ENCODE measurements at regions not wholly inside any gene's neighbourhood (a gene's known extent, or its start where the extent isn't known, plus 50 kb on each side); places are given as distances from the start of the nearest gene placed in this dataset.

- no peaks in the 10 kb centered on the region for H3K27me3 ChIP-seq (ENCODE audit: control insufficient read depth, low read length)
- no peaks in the 10 kb centered on the region for H3F3A ChIP-seq (ENCODE audit: control insufficient read depth, insufficient read depth)
- no peaks in the 10 kb centered on the region for H3K36me3 ChIP-seq (ENCODE audit: control insufficient read depth, low read length)
- H3K79me2 ChIP-seq (ENCODE audit: control insufficient read depth, low read length): no peaks in the 10 kb centered on the region
- no peak for TF ChIP-seq CTCF (IDR thresholded peaks at IDR 0.05; ENCODE audit: low read depth, low read length, poor library complexity, severe bottlenecking)
- TF ChIP-seq EZH2phosphoT487 (IDR thresholded peaks at IDR 0.05; ENCODE audit: borderline replicate concordance, low read length): no peak
- no peaks in the 10 kb centered on the region for H4K20me1 ChIP-seq (ENCODE audit: control insufficient read depth, insufficient read depth, low read depth, low read length)
- no peaks in the 10 kb centered on the region for H3K9me3 ChIP-seq (ENCODE audit: control insufficient read depth, insufficient read depth, low read length)
- no peak overlapping the region for H3K4me2 ChIP-seq (ENCODE audit: low read length)
- no peak overlapping the region for H3K27ac ChIP-seq (ENCODE audit: low read depth, low read length)
- H3K9me2 ChIP-seq (replicated peaks; ENCODE audit: control insufficient read depth, low read length): no peaks in the 10 kb centered on the region
- H3K4me3 ChIP-seq (ENCODE audit: low read length): no peak overlapping the region
- no peaks in the 10 kb centered on the region for H3K4me1 ChIP-seq (ENCODE audit: control insufficient read depth, low read length)
Observed at GRCh38 chr1:71269179-71269578, 188.3 kb upstream of the ZRANB2 start.

GRCh38 chr1:71267220-71267619 lies 186.4 kb upstream of the ZRANB2 start:
- H3F3A ChIP-seq (ENCODE audit: control insufficient read depth, insufficient read depth): no peaks in the 10 kb centered on the region
- H3K4me2 ChIP-seq (ENCODE audit: low read length): no peak overlapping the region
- H3K4me1 ChIP-seq (ENCODE audit: control insufficient read depth, low read length): no peaks in the 10 kb centered on the region
- no peaks in the 10 kb centered on the region for H3K9me3 ChIP-seq (ENCODE audit: control insufficient read depth, insufficient read depth, low read length)
- no peak for TF ChIP-seq EZH2phosphoT487 (IDR thresholded peaks at IDR 0.05; ENCODE audit: borderline replicate concordance, low read length)
- TF ChIP-seq CTCF (IDR thresholded peaks at IDR 0.05; ENCODE audit: low read depth, low read length, poor library complexity, severe bottlenecking): no peak
- H3K27ac ChIP-seq (ENCODE audit: low read depth, low read length): no peak overlapping the region
- no peaks in the 10 kb centered on the region for H3K9me2 ChIP-seq (replicated peaks; ENCODE audit: control insufficient read depth, low read length)
- H3K27me3 ChIP-seq (ENCODE audit: control insufficient read depth, low read length): no peaks in the 10 kb centered on the region
- no peak overlapping the region for H3K4me3 ChIP-seq (ENCODE audit: low read length)
- H4K20me1 ChIP-seq (ENCODE audit: control insufficient read depth, insufficient read depth, low read depth, low read length): no peaks in the 10 kb centered on the region
- H3K79me2 ChIP-seq (ENCODE audit: control insufficient read depth, low read length): no peaks in the 10 kb centered on the region
- H3K36me3 ChIP-seq (ENCODE audit: control insufficient read depth, low read length): no peaks in the 10 kb centered on the region

GRCh38 chr1:71264039-71264438 lies 183.2 kb upstream of the ZRANB2 start:
- no peak overlapping the region for H3K4me3 ChIP-seq (ENCODE audit: low read length)
- no peaks in the 10 kb centered on the region for H4K20me1 ChIP-seq (ENCODE audit: control insufficient read depth, insufficient read depth, low read depth, low read length)
- H3K27ac ChIP-seq (ENCODE audit: low read depth, low read length): no peak overlapping the region
- no peaks in the 10 kb centered on the region for H3F3A ChIP-seq (ENCODE audit: control insufficient read depth, insufficient read depth)
- no peaks in the 10 kb centered on the region for H3K9me3 ChIP-seq (ENCODE audit: control insufficient read depth, insufficient read depth, low read length)
- H3K36me3 ChIP-seq (ENCODE audit: control insufficient read depth, low read length): no peaks in the 10 kb centered on the region
- H3K9me2 ChIP-seq (replicated peaks; ENCODE audit: control insufficient read depth, low read length): no peaks in the 10 kb centered on the region
- no peaks in the 10 kb centered on the region for H3K27me3 ChIP-seq (ENCODE audit: control insufficient read depth, low read length)
- no peak for TF ChIP-seq EZH2phosphoT487 (IDR thresholded peaks at IDR 0.05; ENCODE audit: borderline replicate concordance, low read length)
- TF ChIP-seq CTCF (IDR thresholded peaks at IDR 0.05; ENCODE audit: low read depth, low read length, poor library complexity, severe bottlenecking): no peak
- no peaks in the 10 kb centered on the region for H3K79me2 ChIP-seq (ENCODE audit: control insufficient read depth, low read length)
- no peak overlapping the region for H3K4me2 ChIP-seq (ENCODE audit: low read length)
- no peaks in the 10 kb centered on the region for H3K4me1 ChIP-seq (ENCODE audit: control insufficient read depth, low read length)

- no peak overlapping the region for H3K4me3 ChIP-seq (ENCODE audit: low read length)
- no peaks in the 10 kb centered on the region for H3K27me3 ChIP-seq (ENCODE audit: control insufficient read depth, low read length)
- H3K4me2 ChIP-seq (ENCODE audit: low read length): no peak overlapping the region
- H3F3A ChIP-seq (ENCODE audit: control insufficient read depth, insufficient read depth): no peaks in the 10 kb centered on the region
- no peaks in the 10 kb centered on the region for H4K20me1 ChIP-seq (ENCODE audit: control insufficient read depth, insufficient read depth, low read depth, low read length)
- H3K9me2 ChIP-seq (replicated peaks; ENCODE audit: control insufficient read depth, low read length): no peaks in the 10 kb centered on the region
- no peak overlapping the region for H3K27ac ChIP-seq (ENCODE audit: low read depth, low read length)
- no peaks in the 10 kb centered on the region for H3K9me3 ChIP-seq (ENCODE audit: control insufficient read depth, insufficient read depth, low read length)
- TF ChIP-seq CTCF (IDR thresholded peaks at IDR 0.05; ENCODE audit: low read depth, low read length, poor library complexity, severe bottlenecking) (no peak), EZH2phosphoT487 (IDR thresholded peaks at IDR 0.05; ENCODE audit: borderline replicate concordance, low read length) (no peak)
- H3K4me1 ChIP-seq (ENCODE audit: control insufficient read depth, low read length): no peaks in the 10 kb centered on the region
- H3K36me3 ChIP-seq (ENCODE audit: control insufficient read depth, low read length): no peaks in the 10 kb centered on the region
- H3K79me2 ChIP-seq (ENCODE audit: control insufficient read depth, low read length): no peaks in the 10 kb centered on the region
Observed at GRCh38 chr1:71262970-71263369, 182.1 kb upstream of the ZRANB2 start.
